ENCODE measurements at regions not wholly inside any gene's neighbourhood (a gene's known extent, or its start where the extent isn't known, plus 50 kb on each side); places are given as distances from the start of the nearest gene placed in this dataset.
A peak's percentile ranks its signal among the peaks of the same experiment; 100 is the strongest.

- no peak for DNase-seq (ENCODE audit: low read depth in 2 of 2, low spot score in 1 of 2)
These were observed 75.2 kb downstream of the RHCG start for GRCh38 chr15:89421219-89421618.

GRCh38 chr15:89419370-89419984, 76.9 kb downstream of the RHCG start:
- DNase-seq (ENCODE audit: low read depth in 2 of 2, low spot score in 1 of 2), result no peak

- DNase-seq (ENCODE audit: low read depth in 2 of 2, low spot score in 1 of 2), result no peak
These were observed 79.1 kb downstream of the RHCG start for GRCh38 chr15:89417206-89417725.

- DNase-seq (ENCODE audit: low read depth in 2 of 2, low spot score in 1 of 2), result peak; percentile 29 to 39
These were observed 79.8 kb downstream of the RHCG start for GRCh38 chr15:89416339-89417183.

GRCh38 chr15:89414571-89414970, 79.9 kb upstream of the POLG start:
- DNase-seq (ENCODE audit: low read depth in 2 of 2, low spot score in 1 of 2), result no peak

GRCh38 chr15:89413877-89414276, 79.3 kb upstream of the POLG start:
- no peak for DNase-seq (ENCODE audit: low read depth in 2 of 2, low spot score in 1 of 2)

GRCh38 chr15:89412905-89413411, 78.3 kb upstream of the POLG start:
- no peak for DNase-seq (ENCODE audit: low read depth in 2 of 2, low spot score in 1 of 2)

- no peak for DNase-seq (ENCODE audit: low read depth in 2 of 2, low spot score in 1 of 2)
These were observed 75.4 kb upstream of the POLG start for GRCh38 chr15:89410039-89410435.

GRCh38 chr15:89409184-89410038, 74.8 kb upstream of the POLG start:
- no peak for DNase-seq (ENCODE audit: low read depth in 2 of 2, low spot score in 1 of 2)

GRCh38 chr15:89408372-89409183, 74.0 kb upstream of the POLG start:
- DNase-seq (ENCODE audit: low read depth in 2 of 2, low spot score in 1 of 2), result no peak

GRCh38 chr15:89406940-89407607, 72.5 kb upstream of the POLG start:
- DNase-seq (ENCODE audit: low read depth in 2 of 2, low spot score in 1 of 2), result no peak

GRCh38 chr15:89406218-89406939, 71.8 kb upstream of the POLG start:
- DNase-seq (ENCODE audit: low read depth in 2 of 2, low spot score in 1 of 2), result no peak

GRCh38 chr15:89405494-89405893, 70.9 kb upstream of the POLG start:
- no peak for DNase-seq (ENCODE audit: low read depth in 2 of 2, low spot score in 1 of 2)

- no peak for DNase-seq (ENCODE audit: low read depth in 2 of 2, low spot score in 1 of 2)
These were observed 69.4 kb upstream of the POLG start for GRCh38 chr15:89404023-89404422.

GRCh38 chr15:89402518-89402805, 67.8 kb upstream of the POLG start:
- no peak for DNase-seq (ENCODE audit: low read depth in 2 of 2, low spot score in 1 of 2)

- DNase-seq (ENCODE audit: low read depth in 2 of 2, low spot score in 1 of 2), result no peak
These were observed 67.2 kb upstream of the POLG start for GRCh38 chr15:89401631-89402517.

GRCh38 chr15:89400782-89401545, 66.3 kb upstream of the POLG start:
- DNase-seq (ENCODE audit: low read depth in 2 of 2, low spot score in 1 of 2), result no peak
